GM12873 (cell line): ENCODE measurements at regions not wholly inside any gene's neighbourhood (a gene's known extent, or its start where the extent isn't known, plus 50 kb on each side); places are given as distances from the start of the nearest gene placed in this dataset.

Experiments used
- TF ChIP-seq, protein P1 (sequence below): IDR thresholded peaks from 2 replicates; pipeline ENCODE4 v1.5.1; 2012; ENCODE audit warnings: low read depth, mild to moderate bottlenecking, moderate library complexity, low read length, control low read depth; ENCODE audit not compliant: insufficient read depth; ENCODE audit errors: missing control alignments

DNA sequence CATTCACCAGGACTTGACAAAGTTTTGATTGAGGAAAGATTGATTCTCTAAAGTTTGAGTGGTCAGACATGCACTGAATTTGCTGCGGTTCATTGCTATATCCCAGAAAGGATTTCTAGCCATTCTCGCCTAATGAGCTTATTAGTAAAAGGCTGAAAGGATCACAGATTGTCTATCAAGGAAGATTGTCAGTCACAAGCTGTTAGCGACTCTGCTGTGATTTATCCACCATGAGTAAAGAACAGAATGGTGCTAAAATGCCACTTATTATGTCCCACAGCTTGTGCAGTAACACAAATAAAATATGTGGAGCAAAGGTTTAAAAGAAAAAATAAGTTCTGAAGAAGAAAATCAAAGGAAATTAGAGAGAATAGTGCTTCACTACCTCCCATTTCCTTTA lies 701.2 kb upstream of the CDH7 start:
- TF ChIP-seq, protein P1, sequence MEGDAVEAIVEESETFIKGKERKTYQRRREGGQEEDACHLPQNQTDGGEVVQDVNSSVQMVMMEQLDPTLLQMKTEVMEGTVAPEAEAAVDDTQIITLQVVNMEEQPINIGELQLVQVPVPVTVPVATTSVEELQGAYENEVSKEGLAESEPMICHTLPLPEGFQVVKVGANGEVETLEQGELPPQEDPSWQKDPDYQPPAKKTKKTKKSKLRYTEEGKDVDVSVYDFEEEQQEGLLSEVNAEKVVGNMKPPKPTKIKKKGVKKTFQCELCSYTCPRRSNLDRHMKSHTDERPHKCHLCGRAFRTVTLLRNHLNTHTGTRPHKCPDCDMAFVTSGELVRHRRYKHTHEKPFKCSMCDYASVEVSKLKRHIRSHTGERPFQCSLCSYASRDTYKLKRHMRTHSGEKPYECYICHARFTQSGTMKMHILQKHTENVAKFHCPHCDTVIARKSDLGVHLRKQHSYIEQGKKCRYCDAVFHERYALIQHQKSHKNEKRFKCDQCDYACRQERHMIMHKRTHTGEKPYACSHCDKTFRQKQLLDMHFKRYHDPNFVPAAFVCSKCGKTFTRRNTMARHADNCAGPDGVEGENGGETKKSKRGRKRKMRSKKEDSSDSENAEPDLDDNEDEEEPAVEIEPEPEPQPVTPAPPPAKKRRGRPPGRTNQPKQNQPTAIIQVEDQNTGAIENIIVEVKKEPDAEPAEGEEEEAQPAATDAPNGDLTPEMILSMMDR, result no peak

DNA sequence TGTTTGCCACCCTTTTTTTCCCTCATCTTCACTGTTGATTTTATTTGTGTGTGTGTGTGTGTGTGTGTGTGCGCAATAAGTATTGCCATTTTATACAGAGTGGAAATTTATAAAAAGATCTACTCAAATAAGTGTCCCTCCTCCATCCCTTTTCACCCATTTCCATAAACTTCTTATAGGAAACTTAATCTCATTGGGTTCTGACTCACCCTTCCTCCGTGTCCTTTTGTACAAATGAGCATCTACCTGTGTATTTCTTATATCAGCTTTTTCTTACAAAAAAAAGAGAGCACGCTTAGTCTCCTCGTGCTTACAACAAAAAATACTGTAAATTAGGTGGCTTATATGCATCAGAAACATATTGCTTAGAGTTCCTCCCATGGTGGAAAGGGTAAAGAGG lies 711.2 kb upstream of the CDH7 start:
- TF ChIP-seq, protein P1, result no peak

DNA sequence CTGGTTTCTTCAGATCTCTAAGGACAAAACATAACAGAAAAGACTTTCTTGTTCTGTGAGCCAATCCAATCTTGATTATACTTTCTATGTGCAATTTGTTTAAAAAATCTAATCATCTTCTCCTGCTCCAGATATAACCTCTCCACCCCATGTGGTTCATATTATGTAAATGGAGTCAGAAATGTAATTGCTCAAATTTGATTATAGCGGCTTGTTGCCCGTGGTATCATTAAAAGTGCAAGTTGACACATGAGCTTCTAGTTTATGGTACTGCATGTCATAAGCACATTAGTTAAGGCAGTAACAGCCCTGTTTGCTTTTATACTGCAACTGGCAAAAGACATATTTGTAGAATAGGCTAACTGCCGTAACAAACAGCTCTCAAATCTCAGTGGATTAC lies 715.1 kb upstream of the CDH7 start:
- TF ChIP-seq, protein P1, result no peak

DNA sequence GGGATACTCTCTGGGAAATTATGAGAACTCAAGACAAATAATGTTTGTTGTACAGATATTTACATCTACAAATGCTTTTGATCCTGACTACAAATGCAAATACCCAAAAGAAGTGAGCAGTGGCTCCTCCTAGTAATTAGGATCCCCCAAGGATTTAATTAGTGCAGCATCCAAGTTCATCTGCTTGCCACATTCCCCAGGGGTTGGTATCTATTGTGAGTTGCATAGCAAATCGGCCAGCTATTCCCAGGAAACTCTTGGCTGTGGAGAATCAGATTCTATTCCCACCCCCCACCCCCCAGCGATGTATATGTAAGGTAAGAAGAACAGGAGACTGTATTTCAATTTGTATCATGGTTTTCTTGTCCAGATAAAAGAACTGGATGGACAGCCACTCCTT lies 725.1 kb upstream of the CDH7 start:
- TF ChIP-seq, protein P1, result no peak

DNA sequence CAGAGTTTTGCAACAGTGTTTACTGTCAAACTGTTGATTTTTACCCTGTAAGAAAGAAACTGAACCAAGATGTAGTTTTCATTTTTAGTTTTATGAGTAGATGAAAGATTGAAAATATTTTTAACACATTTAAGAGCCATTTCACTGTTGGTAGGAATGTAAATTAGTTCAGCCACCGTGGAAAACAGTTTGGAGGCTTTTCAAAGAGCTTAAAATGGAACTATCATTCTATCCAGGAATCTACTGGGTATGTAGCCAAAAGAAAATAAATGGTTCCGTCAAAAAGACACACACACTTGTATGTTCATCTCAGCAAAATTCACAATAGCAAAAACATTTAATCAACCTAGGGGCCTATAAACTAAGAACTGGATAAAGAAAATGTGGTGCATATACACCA lies 729.8 kb upstream of the CDH7 start:
- TF ChIP-seq, protein P1, result no peak

DNA sequence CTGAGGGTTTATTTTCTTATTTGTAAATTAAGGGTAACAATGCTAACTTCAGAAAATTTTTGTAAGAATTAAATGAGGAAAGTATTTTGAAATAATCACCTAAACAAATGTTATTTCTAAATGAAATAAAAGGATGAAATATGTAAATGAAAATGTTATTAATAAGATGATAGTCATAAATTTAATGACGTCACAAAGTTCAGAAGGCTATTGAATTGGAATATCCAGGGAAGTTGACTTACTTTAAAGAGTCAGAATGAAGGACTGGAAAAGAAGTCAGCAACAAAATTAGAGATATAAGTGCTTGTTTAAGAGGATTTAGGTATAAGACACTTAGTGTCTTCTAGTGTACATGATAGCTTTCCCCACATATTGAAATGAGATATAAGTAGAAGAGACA lies 732.6 kb upstream of the CDH7 start:
- TF ChIP-seq, protein P1, result no peak

DNA sequence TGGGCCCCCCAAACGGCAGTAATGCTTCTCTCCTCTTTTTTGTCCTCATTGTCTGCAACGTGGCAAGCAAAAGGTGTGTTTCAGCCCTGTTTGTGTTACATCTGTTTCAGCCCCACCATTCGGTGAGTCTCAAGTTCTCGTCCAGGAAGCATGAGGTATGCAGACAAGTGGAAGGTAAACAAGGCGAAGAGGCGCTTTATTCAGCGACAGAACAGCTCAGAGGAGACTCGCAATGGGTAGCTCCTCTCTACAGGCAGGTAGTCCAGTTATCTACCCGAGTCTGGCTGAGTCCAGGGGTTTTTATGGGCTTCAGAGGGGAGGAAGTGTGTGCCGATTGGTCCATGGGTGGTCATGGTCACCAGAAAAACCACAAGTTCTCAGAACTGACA lies 733.4 kb upstream of the CDH7 start:
- TF ChIP-seq, protein P1, result no peak
